HG03442 (cell line): ENCODE measurements at regions not wholly inside any gene's neighbourhood (a gene's known extent, or its start where the extent isn't known, plus 50 kb on each side); places are given as distances from the start of the nearest gene placed in this dataset.
A peak's percentile ranks its signal among the peaks of the same experiment; 100 is the strongest.
"Not testable (repeated sequence)": the region's sequence is repeated elsewhere in the genome, so short reads cannot be mapped to it uniquely, and the experiment has no call there.

ENCODE experiments used
- ATAC-seq: cut with Tn5 transposase; IDR thresholded peaks from one replicate; pipeline ENCODE4 v1.9.1; 2021; ENCODE audit warnings: mild to moderate bottlenecking, moderate library complexity; ENCODE audit not compliant: unreplicated experiment

DNA sequence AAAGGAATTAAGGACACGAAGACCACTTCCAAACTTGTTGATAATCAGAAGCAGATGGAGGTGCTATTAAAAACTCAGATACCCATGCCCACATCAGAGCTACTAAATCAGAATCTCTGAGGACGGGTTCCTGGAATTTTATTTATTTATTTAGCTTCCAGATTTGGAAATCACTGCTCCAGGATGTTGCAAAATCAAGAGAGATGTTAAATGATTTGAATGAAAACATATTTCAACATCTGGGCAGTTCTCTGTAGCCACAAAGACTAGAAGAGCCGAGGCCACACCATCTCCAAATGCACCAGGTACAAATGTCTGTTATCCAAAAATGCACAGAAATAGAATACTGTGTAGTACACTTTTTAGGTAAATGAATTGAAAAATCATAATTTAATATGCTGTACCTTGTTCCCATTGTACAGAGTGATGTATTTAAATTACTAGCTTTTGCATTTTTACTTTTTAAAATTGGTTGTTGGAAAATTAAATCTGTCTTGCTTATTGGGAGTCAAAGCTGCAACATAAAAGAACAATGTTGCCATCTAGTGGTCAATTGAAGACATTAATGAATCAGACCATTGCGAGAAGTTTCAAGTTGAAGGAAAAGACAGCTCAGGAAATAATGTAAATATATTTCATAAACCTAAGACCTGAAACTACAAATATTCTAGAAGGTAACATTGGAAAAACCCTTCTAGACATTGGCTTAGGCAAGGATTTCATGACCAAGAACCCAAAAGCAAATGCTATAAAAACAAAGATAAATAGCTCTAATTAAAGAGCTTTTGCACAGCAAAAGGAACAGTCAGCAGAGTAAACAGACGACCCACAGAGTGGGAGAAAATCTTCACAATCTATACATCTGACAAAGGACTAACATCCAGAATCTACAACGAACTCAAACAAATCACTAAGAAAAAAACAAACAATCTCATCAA is 151.3 kb upstream of the TTC29 start:
- peak; percentile 61 for ATAC-seq

DNA sequence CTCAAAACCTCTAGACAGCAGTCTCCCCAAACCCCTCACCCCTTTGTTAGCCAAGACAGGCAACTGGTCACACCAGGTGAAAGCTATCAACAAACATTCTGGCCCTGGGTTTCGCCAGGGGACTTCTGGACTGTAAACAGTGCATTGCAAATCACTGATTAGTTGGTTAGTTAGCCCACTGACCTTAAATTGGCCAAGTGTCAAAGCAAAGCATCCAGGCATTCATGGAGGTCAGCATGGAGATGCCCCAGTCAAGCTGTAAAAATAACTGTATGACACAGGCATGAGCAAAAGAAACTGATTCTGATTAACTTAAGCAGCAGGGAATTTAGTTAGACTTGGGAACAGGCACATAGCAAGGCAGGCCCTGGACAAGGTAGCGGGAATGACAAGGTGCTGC is 156.0 kb upstream of the TTC29 start:
- no peak for ATAC-seq

DNA sequence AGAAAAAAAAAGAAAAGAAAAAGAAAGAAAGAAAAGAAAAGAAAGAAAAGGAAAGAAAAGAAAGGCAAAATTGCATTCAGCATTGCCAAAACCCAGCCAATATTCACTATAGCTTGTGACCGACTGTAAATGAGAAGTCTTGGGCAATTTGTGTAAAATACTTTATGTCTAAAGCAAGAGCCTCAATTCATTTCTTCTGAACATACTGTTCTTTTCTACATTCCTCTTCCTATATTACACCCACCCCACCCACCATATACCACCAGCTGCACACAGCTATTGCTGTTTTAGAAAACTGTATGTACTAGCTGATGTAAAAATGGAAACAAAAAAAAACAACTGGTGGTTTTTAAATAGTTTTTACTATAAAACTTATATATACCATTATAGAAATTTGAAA is 156.9 kb upstream of the TTC29 start:
- ATAC-seq, result no peak

DNA sequence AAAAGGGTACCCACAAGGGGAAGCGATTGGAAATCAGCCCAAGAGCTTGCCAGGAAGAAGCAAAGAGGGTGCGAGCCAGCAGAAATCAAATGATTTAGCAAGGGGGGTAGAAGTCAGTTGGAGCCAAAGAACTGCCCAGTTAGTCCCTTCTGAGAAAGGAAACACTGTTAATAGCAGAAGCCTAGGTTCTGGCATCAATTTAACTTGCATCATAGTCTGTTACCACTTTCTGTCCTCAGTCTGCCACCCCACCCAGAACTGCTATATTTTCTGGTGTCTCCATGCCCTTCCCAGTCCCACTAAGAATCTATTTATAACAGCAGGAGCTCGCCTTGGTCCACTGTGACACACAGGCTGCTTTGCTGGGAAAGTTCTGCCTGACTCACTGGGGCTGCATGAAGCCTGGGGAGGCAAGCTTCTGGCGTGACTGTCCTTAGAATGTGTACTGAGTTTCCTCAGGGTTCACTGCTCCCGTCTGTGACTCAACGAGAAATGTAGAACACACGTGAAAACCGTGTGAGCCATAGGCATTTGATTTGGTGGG is 157.8 kb upstream of the TTC29 start:
- no peak for ATAC-seq

DNA sequence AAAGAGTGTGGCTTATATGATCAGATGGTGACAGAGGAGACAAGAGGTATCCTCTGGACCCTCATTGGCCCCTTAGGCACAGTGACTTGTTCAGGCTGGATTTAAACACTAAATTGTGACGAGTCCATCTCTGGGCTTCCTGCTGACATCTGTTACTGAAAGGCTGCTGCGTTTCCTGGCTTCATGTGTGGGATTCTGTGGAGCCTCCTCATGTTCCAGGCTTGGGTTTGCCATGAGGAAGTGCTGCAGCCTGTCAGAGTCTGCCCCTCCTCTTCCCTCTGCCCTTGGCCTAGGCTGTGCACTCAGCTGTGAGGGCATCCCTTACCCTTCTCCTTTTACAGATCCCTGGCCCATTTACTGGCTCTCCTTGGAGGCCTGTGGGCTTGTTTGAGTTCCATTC is 159.1 kb upstream of the TTC29 start:
- no peak for ATAC-seq

DNA sequence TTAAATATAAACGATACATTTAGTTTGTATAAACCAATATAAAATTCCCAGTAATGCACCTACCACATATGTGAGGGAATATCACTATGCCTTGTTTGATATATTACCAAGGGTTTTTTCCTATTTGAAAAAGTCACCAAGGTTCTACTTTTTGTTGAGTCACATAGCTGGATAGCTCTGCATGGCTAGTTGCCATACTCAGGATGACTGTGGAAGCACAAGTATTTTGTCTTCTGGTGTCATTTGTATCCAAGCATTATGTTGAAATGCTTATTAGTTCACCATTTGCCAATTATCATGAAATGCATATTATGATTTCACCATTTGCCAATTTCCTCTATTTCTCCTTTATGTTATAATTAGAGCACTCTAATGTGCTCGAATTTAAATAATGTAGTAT is 162.7 kb upstream of the TTC29 start:
- no peak for ATAC-seq

DNA sequence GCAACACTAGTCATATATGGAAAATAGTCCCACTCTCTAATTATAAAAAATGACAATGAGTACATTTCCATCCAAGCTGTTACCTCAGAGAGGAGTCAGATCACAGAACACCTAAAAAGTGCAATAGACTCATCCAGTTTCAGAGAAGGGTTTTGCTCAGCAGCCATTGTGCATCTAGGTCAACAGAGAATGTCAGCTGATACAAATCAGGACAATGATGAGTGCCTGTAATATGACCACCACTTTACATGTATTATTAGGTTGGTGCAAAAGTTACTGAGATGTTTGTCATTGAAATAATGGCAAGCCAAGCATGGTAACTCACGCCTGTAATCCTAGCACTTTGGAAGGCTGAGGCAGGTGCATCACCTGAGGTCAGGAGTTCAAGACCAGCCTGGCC is 164.1 kb upstream of the TTC29 start:
- ATAC-seq, result no peak

DNA sequence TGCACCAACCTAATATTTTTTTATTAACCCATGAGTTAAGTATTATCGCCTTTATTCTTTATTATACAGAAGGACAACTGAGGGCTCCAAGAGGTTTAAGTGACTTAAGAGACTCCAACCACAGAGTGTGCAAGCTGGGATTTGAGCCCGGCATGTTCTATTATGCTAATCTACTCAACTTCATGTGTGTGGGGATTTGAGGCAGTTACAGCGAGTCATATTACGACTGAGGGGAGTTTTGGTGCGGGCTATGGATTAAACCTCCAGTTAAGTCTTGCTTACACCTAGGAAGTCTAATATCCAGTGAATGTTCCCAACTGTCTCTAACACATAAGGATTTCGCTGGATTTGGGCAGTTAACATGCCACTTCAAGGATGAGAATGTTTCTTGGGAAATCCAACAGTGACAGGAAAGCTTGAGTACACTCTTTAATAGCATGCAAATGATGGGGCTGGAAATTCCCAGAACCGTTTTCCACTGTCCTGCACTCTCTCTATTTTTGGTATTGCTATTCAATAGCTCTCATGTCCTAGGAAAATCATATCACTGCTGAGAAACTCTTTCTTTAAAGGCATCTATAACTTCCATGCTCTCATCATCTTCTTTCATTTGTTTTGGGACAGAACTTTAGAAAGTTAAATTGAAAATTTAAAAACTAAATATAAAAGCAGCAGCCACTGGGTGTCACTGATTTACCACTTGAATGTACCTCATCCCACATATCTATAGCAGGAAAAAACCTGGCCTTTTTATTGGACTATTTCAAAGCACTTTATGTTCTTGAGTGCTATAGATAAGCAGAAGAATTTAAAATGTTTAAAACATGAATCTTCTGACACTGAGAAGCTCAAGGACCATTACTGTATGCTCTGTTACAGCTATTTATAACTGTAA is 165.1 kb upstream of the TTC29 start:
- ATAC-seq, result no peak

DNA sequence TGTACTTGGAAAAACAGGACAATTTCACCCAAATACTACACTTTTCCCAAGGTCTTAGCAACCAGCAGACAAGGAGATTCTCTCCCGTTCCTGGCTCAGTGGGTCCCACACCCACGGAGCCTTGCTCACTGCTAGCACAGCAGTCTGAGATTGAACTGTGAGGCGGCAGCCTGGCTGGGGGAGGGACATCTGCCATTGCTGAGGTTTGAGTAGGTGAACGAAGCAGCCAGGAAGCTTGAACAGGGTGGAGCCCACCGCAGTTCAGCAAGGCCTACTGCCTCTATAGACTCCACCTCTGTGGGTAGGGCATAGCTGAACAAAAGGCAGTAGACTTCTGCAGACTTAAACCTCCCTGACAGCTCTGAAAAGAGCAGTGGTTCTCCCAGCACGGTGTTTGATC is 166.5 kb upstream of the TTC29 start:
- ATAC-seq, result not testable (repeated sequence)

DNA sequence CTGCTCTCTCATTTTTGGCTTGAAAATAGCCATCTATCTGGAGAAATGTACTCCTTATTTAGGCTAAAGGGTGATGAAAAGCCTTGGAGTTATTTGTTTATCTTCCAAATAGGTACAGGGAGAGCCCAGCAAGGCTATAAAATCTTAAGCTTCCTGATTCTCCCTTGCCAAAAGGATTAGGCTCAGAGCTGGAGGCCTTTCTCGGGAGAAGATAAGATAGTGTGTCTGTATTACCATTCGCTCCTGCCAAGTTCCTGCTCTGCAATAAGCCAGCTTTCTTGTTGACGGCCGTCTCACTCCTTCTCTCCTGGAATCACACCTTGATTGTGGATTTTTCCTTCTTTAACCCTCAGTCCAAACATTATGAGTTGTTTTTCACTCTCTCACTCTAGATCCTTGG is 171.8 kb upstream of the TTC29 start:
- no peak for ATAC-seq

DNA sequence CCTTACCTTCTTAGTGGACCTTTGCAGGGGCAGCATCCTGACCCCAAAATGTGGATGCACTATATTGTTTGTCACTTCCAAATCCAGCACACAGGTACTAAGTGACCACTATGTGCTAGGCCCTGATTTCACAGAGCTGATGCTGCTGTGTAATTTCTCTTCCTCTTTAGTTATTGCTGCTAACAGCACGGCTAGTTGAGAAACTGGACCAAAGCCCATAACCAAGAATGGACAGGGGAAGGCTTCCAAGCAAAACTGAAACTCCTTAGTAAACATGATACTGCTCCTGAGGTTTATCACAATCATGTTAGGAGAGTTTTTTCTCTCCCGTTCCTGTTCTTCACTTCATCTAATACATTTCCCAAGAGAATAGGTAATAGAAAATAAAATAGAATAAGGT is 172.9 kb upstream of the TTC29 start:
- ATAC-seq, result no peak

DNA sequence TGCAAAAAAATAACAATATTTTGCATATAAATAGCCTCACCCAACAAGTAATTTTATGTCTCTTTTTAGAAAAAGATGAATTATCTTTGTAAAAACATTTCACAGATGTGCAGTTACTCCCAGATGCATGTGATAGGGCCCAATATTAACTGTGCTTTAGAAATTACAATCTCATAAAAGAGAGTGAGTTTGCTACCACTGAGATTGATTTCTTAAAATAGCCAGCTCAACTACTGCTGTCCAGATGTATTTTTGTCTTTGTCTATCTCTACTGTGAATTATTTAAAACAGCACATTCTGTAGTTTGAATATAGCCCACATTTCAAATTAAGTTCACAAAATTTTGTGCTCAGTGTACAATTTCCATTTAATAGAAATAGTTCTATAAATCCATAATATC is 177.0 kb upstream of the TTC29 start:
- ATAC-seq, result no peak

DNA sequence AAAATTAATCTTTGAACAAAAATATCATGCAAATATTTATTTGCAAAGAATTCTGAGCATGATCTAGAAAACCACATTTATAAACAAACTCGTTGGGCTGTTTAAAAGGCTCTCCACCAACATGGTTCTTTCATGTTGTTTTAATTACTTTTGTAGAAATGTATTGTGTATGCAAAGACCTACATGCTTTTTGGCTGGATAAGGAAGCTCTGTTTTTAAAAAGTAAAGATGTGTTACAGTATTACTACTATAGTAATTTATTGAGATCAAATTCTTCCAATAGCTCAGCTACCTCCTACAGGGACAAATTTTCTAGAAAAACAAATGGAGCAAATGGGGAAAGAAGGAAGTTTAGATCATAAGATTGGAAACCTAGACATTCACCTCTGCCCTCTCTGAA is 177.5 kb upstream of the TTC29 start:
- no peak for ATAC-seq

DNA sequence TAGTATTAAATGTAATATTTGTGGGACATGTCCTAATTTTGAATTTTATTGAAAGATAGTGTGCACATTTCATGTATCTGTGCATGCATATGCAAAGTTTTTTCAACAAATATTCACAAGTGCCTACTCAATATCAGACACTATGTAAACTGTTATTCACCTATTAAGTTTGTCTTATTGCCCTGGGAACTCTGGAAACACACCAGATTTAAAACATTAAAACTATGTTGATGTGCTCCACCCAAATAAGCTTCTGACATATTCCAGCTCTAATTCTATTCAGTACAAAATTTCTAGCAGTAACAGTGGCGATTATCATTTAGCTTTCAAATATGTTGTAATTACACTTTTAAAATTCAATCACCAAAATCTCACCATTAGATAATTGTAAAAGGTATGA is 183.1 kb upstream of the TTC29 start:
- no peak for ATAC-seq

DNA sequence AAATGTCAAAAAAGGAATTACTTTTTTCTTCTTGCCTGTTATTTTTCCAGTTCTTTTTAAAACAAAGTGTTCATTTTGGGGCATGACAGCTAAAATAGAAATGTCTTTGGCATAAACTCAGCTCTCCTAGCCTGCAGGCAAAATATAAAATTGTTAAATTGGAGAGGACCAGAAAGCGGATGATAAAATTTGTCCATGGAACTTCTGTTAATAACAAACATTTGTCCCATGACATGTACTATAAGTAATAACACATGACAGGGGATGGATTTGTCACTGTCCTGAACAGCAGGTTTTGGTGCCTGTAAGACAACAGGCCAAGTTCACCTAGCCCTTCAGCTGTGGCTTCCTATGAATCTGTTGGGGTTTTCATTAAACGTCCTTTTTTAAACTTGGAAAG is 184.0 kb upstream of the TTC29 start:
- ATAC-seq, result no peak

DNA sequence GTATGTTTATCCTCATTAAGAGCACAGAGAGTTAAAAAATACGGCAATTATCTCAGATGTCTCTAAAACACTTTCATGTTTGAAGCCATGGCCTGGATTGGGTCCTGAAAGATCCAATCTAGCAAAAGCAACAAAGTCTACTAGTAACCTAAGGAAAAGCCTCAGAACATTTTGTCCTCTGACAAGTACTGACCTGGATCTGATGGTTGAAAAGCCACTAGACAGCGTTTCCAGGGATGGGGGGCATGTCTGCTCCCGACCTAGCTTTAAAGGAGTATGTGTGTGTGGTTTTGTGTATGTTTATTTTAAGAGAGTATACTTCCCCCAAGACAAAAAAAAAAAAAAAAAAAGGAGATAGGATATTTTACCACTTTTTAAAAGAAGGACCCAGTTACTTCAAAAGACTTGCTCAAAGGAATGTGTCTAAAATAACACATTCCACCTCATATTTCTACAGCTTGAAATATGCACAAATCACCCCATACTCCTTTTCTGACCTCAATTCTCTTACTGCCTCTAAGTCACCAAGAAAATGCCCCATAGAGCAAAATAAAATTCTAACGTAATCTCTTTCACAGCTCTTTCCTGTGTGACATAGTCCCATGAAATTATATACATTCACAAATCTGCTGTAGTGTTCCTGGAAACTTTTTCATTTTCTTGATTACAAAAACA is 189.0 kb upstream of the TTC29 start:
- ATAC-seq, result no peak

DNA sequence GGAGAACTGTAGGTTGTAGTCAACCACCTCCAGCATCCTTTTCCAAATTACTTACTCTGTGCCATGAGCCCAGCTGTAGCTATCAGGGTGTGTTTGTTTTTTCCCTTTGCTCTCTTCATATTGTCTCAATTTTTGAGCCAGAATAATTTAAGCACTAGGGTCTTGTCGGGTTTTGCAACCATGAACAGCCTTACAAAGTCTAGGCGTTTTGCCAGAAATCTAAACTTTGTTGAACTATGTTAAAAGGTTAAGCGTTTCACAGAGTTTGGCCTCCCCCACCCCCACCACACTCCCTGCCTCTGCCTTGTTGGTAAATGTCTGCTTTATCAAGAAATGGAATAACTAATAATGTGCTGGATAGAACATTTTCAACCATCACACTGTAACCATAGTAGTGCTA is 190.6 kb upstream of the TTC29 start:
- no peak for ATAC-seq

DNA sequence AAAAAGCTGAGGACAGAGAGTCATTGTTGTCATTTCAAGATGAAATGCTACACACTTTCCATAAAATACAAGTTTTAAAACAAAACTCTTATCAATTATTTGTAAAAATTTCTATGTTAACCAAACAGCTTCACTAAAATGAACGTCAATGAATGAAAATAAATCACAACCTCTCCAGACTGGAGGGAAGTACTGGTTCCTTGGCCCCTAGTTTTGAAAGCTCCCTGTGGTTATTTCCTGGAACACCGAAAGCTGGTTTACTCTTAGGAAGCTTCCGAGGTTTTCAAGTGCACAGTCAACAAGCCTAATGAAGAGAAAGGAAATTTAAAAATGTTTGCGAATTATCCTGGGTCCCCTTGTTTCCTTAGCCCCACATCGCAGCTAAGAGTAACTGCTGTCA is 191.1 kb upstream of the TTC29 start:
- no peak for ATAC-seq

DNA sequence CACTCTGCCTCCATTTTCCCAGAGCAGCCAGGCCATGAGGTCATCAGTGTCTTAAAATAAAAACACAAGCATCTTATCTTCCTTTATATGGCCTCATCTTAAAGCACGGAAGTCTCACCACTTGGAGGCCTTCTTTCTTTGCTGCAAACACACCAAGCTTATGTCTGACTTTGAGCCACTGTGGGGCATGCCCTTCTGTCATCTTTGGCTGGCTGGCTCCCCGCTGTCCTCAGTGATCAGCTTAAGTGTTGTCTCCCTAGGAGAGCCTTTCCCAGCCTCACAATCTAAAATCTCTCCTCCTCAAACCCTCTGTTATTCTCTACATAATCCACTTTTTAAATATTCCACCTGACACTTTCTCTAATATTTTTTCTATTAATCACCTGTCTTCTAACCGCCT is 191.6 kb upstream of the TTC29 start:
- no peak for ATAC-seq

DNA sequence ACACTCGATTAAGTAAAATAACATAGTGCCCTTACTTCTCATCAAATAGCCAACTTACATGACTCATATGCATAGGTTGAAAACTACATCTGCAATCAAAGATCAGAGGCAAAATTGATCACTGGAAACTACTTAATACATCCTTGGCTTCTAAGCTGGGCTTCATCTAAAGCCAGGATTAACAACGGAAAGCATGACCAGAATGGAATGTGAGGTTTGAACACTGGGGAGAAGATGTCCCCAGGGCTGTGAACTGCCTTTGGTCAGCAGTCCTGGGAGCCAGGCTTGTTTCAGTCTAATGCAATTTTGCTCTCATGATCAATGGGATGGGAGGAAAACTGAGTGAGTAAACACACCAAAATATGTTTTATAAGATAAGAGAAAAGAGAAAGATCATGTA is 192.5 kb upstream of the TTC29 start:
- no peak for ATAC-seq
